IPS-20b (cell line): ENCODE measurements at regions not wholly inside any gene's neighbourhood (a gene's known extent, or its start where the extent isn't known, plus 50 kb on each side); places are given as distances from the start of the nearest gene placed in this dataset.

Experiments used
- H3K27ac ChIP-seq: one replicate; pipeline ENCODE4 v1.5.1; 2013; ENCODE audit warnings: low read length
- H3K27me3 ChIP-seq: 2 replicates; pipeline ENCODE4 v1.6.1; 2013; ENCODE audit warnings: mild to moderate bottlenecking, low read length, inconsistent platforms; ENCODE audit not compliant: insufficient read depth
- H3K36me3 ChIP-seq: 2 replicates; pipeline ENCODE4 v1.6.1; 2013; ENCODE audit warnings: low read depth, mild to moderate bottlenecking, inconsistent platforms, low read length, moderate library complexity; ENCODE audit not compliant: insufficient read depth
- H3K4me1 ChIP-seq: 2 replicates; pipeline ENCODE4 v1.6.1; 2013; ENCODE audit warnings: mild to moderate bottlenecking, control low read depth, inconsistent platforms, low read length, moderate library complexity; ENCODE audit not compliant: insufficient read depth
- H3K4me3 ChIP-seq: 2 replicates; pipeline ENCODE4 v1.5.1; 2013; ENCODE audit warnings: mild to moderate bottlenecking, low read length, inconsistent platforms
- H3K9ac ChIP-seq: 2 replicates; pipeline ENCODE4 v1.6.1; 2013; ENCODE audit warnings: low read depth, mild to moderate bottlenecking, inconsistent platforms, low read length, moderate library complexity
- H3K9me3 ChIP-seq: 2 replicates; pipeline ENCODE4 v1.6.1; 2013; ENCODE audit warnings: mild to moderate bottlenecking, low read depth, low read length, inconsistent platforms; ENCODE audit not compliant: insufficient read depth

DNA sequence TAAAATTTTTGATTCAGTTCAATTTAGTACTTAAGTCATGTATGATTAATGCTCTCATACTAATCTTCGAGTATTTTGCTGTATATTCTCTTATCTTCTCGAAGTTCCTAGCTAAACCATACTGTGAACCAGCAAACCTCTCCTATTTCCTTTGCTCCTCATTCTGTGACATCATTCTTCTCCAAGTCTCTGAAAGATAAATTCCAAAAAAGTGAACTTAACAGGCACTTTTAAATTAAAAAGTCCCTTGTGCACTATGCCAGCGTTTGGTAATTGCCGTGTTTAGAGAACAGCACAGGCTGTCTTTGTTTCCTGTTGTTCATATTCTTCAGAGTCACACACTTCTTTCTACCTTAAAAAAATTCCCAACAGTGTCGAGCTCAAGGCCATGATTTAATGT lies 188.4 kb upstream of the PHACTR1 start:
- no peak overlapping the region for H3K4me3 ChIP-seq
- no peak overlapping the region for H3K9ac ChIP-seq
- no peaks in the 10 kb centered on the region; the same call in 1 of the 2 replicates for H3K9me3 ChIP-seq
- no peaks in the 10 kb centered on the region for H3K36me3 ChIP-seq
- H3K27ac ChIP-seq: no peak overlapping the region
- H3K27me3 ChIP-seq: no peaks in the 10 kb centered on the region
- H3K4me1 ChIP-seq: peaks cover 4% of the 10 kb centered on the region; the same call in 1 of the 2 replicates

DNA sequence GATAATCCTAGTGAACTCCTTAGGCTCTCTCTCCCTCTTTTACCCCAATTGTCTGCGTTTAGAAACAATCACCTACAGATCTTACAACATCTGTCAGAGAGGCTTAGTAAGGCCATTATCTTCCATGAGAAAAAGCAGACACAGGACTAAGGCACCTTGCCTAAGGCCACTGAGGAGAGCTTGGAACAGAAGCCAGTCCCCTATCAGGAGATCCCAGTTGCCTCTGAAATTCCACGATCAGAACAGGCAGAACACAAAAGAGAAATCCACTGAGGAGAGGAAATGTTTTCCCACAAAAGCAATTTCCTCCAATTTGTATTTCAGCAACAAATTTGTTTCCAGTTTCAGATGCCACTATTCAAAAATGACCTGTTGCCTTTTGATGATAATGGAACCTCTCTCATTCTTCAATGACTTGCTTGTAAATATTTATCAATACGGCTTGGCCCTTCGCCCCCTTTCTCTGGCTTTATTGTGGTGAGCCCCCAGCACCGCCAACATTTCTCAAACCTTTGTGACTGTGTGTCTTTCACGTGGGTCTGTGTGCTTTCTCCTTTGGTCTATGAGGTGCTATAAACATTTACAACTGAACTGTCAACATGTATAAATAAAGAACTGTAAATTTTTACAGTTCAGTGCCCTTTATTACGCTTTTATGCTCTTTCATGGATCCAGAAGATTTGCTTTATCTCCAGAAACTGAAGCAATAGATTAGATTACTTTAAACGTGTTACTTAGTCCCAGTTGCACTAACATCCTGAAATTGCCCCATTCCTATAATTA lies 187.8 kb upstream of the PHACTR1 start:
- Histone ChIP-seq H3K4me1 (peaks cover 4% of the 10 kb centered on the region; the same call in 1 of the 2 replicates), H3K9me3 (no peaks in the 10 kb centered on the region; the same call in 1 of the 2 replicates), H3K4me3 (no peak overlapping the region), H3K27me3 (no peaks in the 10 kb centered on the region), H3K9ac (no peak overlapping the region), H3K27ac (no peak overlapping the region), H3K36me3 (no peaks in the 10 kb centered on the region)

DNA sequence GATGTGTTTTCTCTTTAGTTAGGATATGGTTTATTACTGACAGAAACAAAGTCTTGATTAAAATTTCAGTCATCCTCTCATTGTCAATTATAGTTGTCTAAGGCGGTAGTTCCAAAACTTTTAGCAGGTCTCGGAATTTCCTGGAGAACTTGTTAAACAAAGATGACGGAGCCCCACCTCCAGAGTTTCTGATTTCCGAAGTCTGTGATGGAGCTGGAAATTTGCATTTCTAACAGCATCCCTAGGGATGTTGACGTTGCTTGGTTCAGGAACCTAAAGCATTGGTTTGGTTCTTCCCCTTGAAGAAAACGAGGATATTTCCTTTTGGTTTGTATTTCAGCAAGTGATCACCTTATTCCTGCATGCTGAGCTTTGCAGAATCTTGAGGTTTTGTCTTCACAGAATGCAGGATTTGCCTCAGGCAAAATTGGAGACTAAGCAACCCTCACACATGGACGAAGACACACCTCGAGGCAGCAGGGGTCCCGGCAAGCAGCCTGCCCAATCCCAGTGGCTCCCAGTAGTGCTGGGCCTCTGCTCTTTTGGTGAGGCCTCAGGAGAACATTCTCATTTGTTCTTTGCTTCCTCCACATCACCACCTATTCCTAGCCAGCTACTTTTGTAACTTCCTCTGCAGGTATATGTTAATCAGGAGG lies 187.1 kb upstream of the PHACTR1 start:
- Histone ChIP-seq H3K9me3 (no peaks in the 10 kb centered on the region; the same call in 1 of the 2 replicates), H3K9ac (no peak overlapping the region), H3K36me3 (no peaks in the 10 kb centered on the region), H3K4me3 (no peak overlapping the region), H3K27ac (no peak overlapping the region), H3K27me3 (no peaks in the 10 kb centered on the region), H3K4me1 (peaks cover 4% of the 10 kb centered on the region; the same call in 1 of the 2 replicates)

DNA sequence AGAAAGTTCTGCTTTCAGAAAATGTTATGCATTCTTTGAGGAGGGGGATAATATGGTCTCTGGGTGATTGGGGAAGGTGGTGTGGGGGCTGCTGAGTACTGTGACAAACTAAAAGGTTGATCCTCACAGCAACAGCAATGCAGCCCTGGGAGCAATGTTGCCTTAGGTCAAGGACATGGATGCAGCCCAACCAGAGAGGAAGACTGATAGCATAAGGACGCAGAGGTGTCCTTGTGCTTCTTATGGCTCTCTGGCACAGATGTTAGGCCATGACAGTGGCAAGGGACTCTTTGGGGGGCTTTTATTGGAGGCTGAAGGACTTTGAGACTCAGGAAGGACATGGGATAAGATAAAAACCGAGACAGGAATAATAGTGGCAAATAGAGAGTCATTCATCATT lies 186.2 kb upstream of the PHACTR1 start:
- Histone ChIP-seq H3K9ac (no peak overlapping the region), H3K27me3 (no peaks in the 10 kb centered on the region), H3K9me3 (no peaks in the 10 kb centered on the region), H3K27ac (no peak overlapping the region), H3K4me3 (no peak overlapping the region), H3K4me1 (peaks cover 4% of the 10 kb centered on the region; the same call in 1 of the 2 replicates), H3K36me3 (no peaks in the 10 kb centered on the region)

DNA sequence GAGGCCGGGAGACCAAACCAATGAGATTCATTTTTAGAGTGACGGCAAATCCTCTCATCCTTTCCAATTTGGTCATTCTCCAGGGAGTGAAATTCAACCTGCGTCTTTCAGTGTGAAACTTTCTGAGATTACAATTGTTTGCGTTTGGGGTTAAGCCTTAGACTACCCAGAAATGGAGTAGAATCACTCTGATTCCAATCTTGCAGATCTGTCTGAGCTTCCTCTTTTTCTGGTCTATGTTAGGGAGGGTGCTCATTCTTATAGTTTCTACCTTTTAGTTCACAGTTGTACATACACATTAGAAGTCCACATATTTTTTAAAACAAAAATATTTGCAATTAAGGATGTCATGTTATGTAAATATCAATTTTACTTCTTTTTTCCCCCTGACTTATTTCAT lies 183.0 kb upstream of the PHACTR1 start:
- no peaks in the 10 kb centered on the region for H3K27me3 ChIP-seq
- no peak overlapping the region for H3K4me3 ChIP-seq
- H3K4me1 ChIP-seq: peaks cover 4% of the 10 kb centered on the region; the same call in 1 of the 2 replicates
- no peak overlapping the region for H3K9ac ChIP-seq
- no peaks in the 10 kb centered on the region for H3K9me3 ChIP-seq
- no peaks in the 10 kb centered on the region for H3K36me3 ChIP-seq
- H3K27ac ChIP-seq: no peak overlapping the region

DNA sequence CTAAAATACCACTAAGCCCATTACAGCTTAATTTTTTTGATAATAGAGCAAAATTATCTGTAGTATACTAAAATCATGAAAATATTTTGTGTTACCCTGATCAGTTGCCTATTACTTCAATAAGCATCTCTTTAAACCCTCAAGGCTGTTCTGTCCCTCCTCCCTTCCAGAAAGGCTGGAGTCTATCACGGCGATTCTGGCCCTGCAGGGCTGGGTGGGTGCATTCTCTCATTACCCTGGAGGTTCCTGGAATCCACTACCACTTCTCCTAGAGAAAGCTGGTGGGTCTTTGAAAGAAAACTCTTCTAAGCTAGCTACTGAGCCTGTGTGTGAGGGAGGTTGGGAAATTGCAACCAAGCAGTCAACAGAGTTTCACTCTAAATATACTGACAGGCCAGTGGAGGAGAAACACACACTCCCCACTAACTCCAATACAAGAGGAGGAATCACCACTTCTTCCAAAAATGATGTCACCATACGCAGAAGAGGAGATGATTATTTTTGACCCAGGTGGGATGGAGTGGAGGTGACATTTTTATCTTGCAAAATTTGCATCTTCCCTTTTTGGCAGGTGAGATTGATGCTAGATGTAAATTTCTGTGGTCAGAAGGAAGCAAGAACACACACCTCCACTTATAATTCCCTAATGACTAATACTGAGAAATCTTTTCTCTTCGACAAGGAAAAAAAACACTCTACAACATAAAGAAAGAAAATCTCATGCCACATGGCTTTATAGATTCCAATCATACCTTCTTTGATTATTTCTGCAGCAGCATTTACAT lies 182.3 kb upstream of the PHACTR1 start:
- no peaks in the 10 kb centered on the region for H3K9me3 ChIP-seq
- no peak overlapping the region for H3K4me3 ChIP-seq
- no peak overlapping the region for H3K9ac ChIP-seq
- no peak overlapping the region for H3K27ac ChIP-seq
- no peaks in the 10 kb centered on the region for H3K36me3 ChIP-seq
- no peaks in the 10 kb centered on the region for H3K27me3 ChIP-seq
- peaks cover 4% of the 10 kb centered on the region; the same call in 1 of the 2 replicates for H3K4me1 ChIP-seq

DNA sequence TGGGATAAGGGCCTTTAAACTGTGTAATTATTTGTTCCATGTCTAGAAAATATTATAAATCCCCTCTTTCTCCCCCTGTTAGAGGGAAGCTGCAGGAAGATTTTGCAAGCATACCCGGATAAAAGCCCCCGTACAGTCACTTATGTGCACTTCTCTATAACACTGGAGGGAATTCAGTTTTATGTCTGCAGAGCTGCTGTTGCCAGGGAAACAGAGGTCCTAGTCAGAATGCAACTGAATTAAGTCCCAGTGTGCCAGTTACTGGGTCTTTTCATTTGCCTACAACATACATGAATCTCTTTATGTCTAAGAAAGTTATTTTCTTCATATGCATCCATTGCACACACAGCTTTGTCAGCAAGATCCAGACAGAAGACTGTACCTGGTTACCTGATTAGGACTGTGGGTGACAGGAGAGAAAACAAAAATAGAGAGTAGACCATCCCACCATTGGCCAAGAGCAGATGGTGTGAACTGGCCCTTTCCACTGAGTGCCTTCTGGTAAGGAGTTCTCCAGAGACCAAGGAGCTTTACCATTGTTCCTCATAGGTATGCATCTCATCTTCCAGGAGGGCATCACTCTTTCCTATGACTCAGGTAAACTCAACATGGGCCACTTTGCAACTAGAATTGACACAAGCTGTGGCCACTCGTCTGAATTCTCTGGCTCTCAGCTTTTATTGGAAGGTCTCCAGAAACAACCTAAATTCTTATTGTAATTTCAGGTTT lies 180.8 kb upstream of the PHACTR1 start:
- H3K9me3 ChIP-seq: no peaks in the 10 kb centered on the region
- no peaks in the 10 kb centered on the region for H3K36me3 ChIP-seq
- no peak overlapping the region for H3K9ac ChIP-seq
- H3K4me1 ChIP-seq: no peaks in the 10 kb centered on the region
- H3K27ac ChIP-seq: no peak overlapping the region
- no peak overlapping the region for H3K4me3 ChIP-seq
- no peaks in the 10 kb centered on the region for H3K27me3 ChIP-seq

DNA sequence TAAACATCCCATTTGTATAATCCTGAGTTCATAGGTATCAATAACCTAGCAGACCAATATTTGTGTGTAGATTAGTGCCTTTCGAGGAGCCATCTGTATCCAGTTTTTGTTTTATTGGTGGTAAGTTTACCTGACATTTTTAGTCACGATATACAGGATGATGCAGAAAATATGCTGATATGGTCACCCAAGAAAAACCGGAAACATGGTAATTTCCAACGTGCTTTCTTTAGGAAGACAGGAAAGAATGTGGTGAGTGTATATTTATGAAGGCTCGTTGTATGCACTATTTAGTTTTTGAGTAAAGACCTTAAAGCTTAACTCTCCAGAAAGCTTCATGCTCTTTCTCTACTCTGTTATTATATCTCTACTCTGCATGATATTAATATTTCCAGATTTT lies 180.2 kb upstream of the PHACTR1 start:
- H3K27ac ChIP-seq: no peak overlapping the region
- H3K4me1 ChIP-seq: no peaks in the 10 kb centered on the region
- H3K27me3 ChIP-seq: no peaks in the 10 kb centered on the region
- no peaks in the 10 kb centered on the region for H3K9me3 ChIP-seq
- no peaks in the 10 kb centered on the region for H3K36me3 ChIP-seq
- H3K9ac ChIP-seq: no peak overlapping the region
- no peak overlapping the region for H3K4me3 ChIP-seq

DNA sequence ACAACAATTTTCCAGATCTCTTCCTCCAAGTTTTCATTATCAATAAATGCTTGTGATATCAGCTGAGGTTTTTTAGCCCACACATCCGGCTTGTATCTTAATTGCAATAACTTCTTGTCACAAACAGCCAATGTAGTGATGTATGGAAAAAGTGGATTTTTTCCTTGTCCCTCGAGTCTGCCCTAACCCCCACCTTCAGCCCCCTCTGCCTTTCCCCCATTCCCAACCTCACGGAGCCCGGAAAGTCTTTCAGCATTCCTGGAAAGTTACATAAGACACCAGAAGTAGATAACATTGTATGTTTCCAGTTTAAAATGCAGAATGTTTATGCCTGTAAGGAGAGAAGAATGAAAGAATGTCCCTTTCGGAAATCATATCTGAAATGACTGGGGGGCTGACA lies 179.2 kb upstream of the PHACTR1 start:
- H3K36me3 ChIP-seq: no peaks in the 10 kb centered on the region
- no peak overlapping the region for H3K27ac ChIP-seq
- H3K9ac ChIP-seq: no peak overlapping the region
- no peaks in the 10 kb centered on the region for H3K9me3 ChIP-seq
- no peaks in the 10 kb centered on the region for H3K4me1 ChIP-seq
- no peaks in the 10 kb centered on the region for H3K27me3 ChIP-seq
- H3K4me3 ChIP-seq: no peak overlapping the region

DNA sequence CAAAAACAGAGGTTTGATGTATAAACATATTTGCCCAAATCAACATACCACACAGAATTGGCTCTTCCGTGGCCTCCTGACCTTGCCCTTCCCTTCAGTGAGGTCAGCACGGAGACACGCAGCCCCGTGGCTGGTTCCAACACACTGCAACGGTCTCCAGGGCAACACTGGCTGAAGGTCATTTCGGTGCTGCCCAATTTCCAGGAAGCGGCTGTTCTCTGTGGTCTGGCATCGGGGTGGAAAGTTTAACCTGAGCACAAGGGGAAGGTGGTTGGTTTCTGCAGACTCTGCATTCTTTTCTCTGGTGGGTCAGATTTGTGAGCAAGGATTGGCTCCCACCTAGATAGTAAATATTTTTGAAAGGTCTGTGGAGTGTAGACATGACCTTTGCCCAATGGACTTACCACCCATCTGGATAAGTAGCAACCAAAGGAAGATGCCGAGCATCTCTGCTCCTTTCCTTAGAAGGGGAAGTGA lies 177.6 kb upstream of the PHACTR1 start:
- Histone ChIP-seq H3K9ac (no peak overlapping the region), H3K27me3 (no peaks in the 10 kb centered on the region), H3K9me3 (no peaks in the 10 kb centered on the region), H3K27ac (no peak overlapping the region), H3K4me1 (no peaks in the 10 kb centered on the region), H3K36me3 (no peaks in the 10 kb centered on the region), H3K4me3 (no peak overlapping the region)
